ENCODE measurements at regions not wholly inside any gene's neighbourhood (a gene's known extent, or its start where the extent isn't known, plus 50 kb on each side); places are given as distances from the start of the nearest gene placed in this dataset.

- 1 to 31% methylated on average over 1 of the region's 1 CpG for WGBS, 2 donors
These were observed 381.6 kb downstream of the DUSP6 start for GRCh38 chr12:88970740-88971139.

GRCh38 chr12:88969127-88969526 lies 383.2 kb downstream of the DUSP6 start:
- Histone ChIP-seq H3K9me3 (ENCODE audit: control insufficient read depth in 2 of 2, insufficient read depth in 1 of 2, low read depth in 1 of 2, low read length in 1 of 2) (no peaks in the 10 kb centered on the region), H3K27me3 (ENCODE audit: control insufficient read depth in 1 of 2, insufficient read depth in 2 of 2, low read length in 2 of 2) (no peaks in the 10 kb centered on the region), H3K4me3 (ENCODE audit: low read depth in 1 of 2, low read length in 2 of 2) (no peak overlapping the region), H3K4me1 (ENCODE audit: control insufficient read depth in 2 of 2, insufficient read depth in 2 of 2, low read length in 1 of 2) (no peaks in the 10 kb centered on the region), H3K27ac (ENCODE audit: low read depth in 2 of 2, low read length in 1 of 2) (no peak overlapping the region), H3K36me3 (ENCODE audit: control insufficient read depth in 2 of 2, insufficient read depth in 2 of 2, low read length in 1 of 2) (no peaks in the 10 kb centered on the region)
- WGBS, 2 donors: 96 to 97% methylated on average over 5 of the region's 5 CpGs

More at GRCh38 chr12:88970740-88971139, 381.6 kb downstream of the DUSP6 start:
- no peaks in the 10 kb centered on the region for H3K9me3 ChIP-seq (ENCODE audit: control insufficient read depth in 2 of 2, insufficient read depth in 1 of 2, low read depth in 1 of 2, low read length in 1 of 2)
- H3K27ac ChIP-seq (ENCODE audit: low read depth in 2 of 2, low read length in 1 of 2): no peak overlapping the region
- no peaks in the 10 kb centered on the region for H3K36me3 ChIP-seq (ENCODE audit: control insufficient read depth in 2 of 2, insufficient read depth in 2 of 2, low read length in 1 of 2)
- H3K27me3 ChIP-seq (ENCODE audit: control insufficient read depth in 1 of 2, insufficient read depth in 2 of 2, low read length in 2 of 2): no peaks in the 10 kb centered on the region
- no peak overlapping the region for H3K4me3 ChIP-seq (ENCODE audit: low read depth in 1 of 2, low read length in 2 of 2)
- H3K4me1 ChIP-seq (ENCODE audit: control insufficient read depth in 2 of 2, insufficient read depth in 2 of 2, low read length in 1 of 2): no peaks in the 10 kb centered on the region

- Histone ChIP-seq H3K36me3 (ENCODE audit: control insufficient read depth in 2 of 2, insufficient read depth in 2 of 2, low read length in 1 of 2) (no peaks in the 10 kb centered on the region), H3K4me3 (ENCODE audit: low read depth in 1 of 2, low read length in 2 of 2) (no peak overlapping the region), H3K4me1 (ENCODE audit: control insufficient read depth in 2 of 2, insufficient read depth in 2 of 2, low read length in 1 of 2) (no peaks in the 10 kb centered on the region), H3K27ac (ENCODE audit: low read depth in 2 of 2, low read length in 1 of 2) (no peak overlapping the region), H3K27me3 (ENCODE audit: control insufficient read depth in 1 of 2, insufficient read depth in 2 of 2, low read length in 2 of 2) (no peaks in the 10 kb centered on the region), H3K9me3 (ENCODE audit: control insufficient read depth in 2 of 2, insufficient read depth in 1 of 2, low read depth in 1 of 2, low read length in 1 of 2) (no peaks in the 10 kb centered on the region)
- 85 to 88% methylated on average over 2 of the region's 2 CpGs for WGBS, 2 donors
These were observed 380.1 kb upstream of the KITLG start for GRCh38 chr12:88960213-88960878.

- no peak overlapping the region for H3K4me3 ChIP-seq (ENCODE audit: low read depth in 1 of 2, low read length in 2 of 2)
- H3K27ac ChIP-seq (ENCODE audit: low read depth in 2 of 2, low read length in 1 of 2): no peak overlapping the region
- no peaks in the 10 kb centered on the region for H3K4me1 ChIP-seq (ENCODE audit: control insufficient read depth in 2 of 2, insufficient read depth in 2 of 2, low read length in 1 of 2)
- H3K9me3 ChIP-seq (ENCODE audit: control insufficient read depth in 2 of 2, insufficient read depth in 1 of 2, low read depth in 1 of 2, low read length in 1 of 2): no peaks in the 10 kb centered on the region
- no peaks in the 10 kb centered on the region for H3K36me3 ChIP-seq (ENCODE audit: control insufficient read depth in 2 of 2, insufficient read depth in 2 of 2, low read length in 1 of 2)
- H3K27me3 ChIP-seq (ENCODE audit: control insufficient read depth in 1 of 2, insufficient read depth in 2 of 2, low read length in 2 of 2): no peaks in the 10 kb centered on the region
These were observed 378.7 kb upstream of the KITLG start for GRCh38 chr12:88958946-88959345.

GRCh38 chr12:88958153-88958552 lies 377.9 kb upstream of the KITLG start:
- H3K9me3 ChIP-seq (ENCODE audit: control insufficient read depth in 2 of 2, insufficient read depth in 1 of 2, low read depth in 1 of 2, low read length in 1 of 2): no peaks in the 10 kb centered on the region

GRCh38 chr12:88957358-88957757 lies 377.1 kb upstream of the KITLG start:
- no peaks in the 10 kb centered on the region for H3K4me1 ChIP-seq (ENCODE audit: control insufficient read depth in 2 of 2, insufficient read depth in 2 of 2, low read length in 1 of 2)
- H3K4me3 ChIP-seq (ENCODE audit: low read depth in 1 of 2, low read length in 2 of 2): no peak overlapping the region
- H3K27me3 ChIP-seq (ENCODE audit: control insufficient read depth in 1 of 2, insufficient read depth in 2 of 2, low read length in 2 of 2): no peaks in the 10 kb centered on the region
- H3K36me3 ChIP-seq (ENCODE audit: control insufficient read depth in 2 of 2, insufficient read depth in 2 of 2, low read length in 1 of 2): no peaks in the 10 kb centered on the region
- H3K27ac ChIP-seq (ENCODE audit: low read depth in 2 of 2, low read length in 1 of 2): no peak overlapping the region
- no peaks in the 10 kb centered on the region for H3K9me3 ChIP-seq (ENCODE audit: control insufficient read depth in 2 of 2, insufficient read depth in 1 of 2, low read depth in 1 of 2, low read length in 1 of 2)
- 89 to 90% methylated on average over 3 of the region's 3 CpGs for WGBS, 2 donors

More at GRCh38 chr12:88958153-88958552, 377.9 kb upstream of the KITLG start:
- H3K36me3 ChIP-seq (ENCODE audit: control insufficient read depth in 2 of 2, insufficient read depth in 2 of 2, low read length in 1 of 2): no peaks in the 10 kb centered on the region
- no peak overlapping the region for H3K4me3 ChIP-seq (ENCODE audit: low read depth in 1 of 2, low read length in 2 of 2)
- H3K27me3 ChIP-seq (ENCODE audit: control insufficient read depth in 1 of 2, insufficient read depth in 2 of 2, low read length in 2 of 2): no peaks in the 10 kb centered on the region
- no peaks in the 10 kb centered on the region for H3K4me1 ChIP-seq (ENCODE audit: control insufficient read depth in 2 of 2, insufficient read depth in 2 of 2, low read length in 1 of 2)
- H3K27ac ChIP-seq (ENCODE audit: low read depth in 2 of 2, low read length in 1 of 2): no peak overlapping the region

- H3K27me3 ChIP-seq (ENCODE audit: control insufficient read depth in 1 of 2, insufficient read depth in 2 of 2, low read length in 2 of 2): peaks cover 0 to 3% of the 10 kb centered on the region in 2 donors
- 62 to 66% methylated on average over 5 of the region's 5 CpGs for WGBS, 2 donors
- H3K4me1 ChIP-seq (ENCODE audit: control insufficient read depth in 2 of 2, insufficient read depth in 2 of 2, low read length in 1 of 2): no peaks in the 10 kb centered on the region
- H3K4me3 ChIP-seq (ENCODE audit: low read depth in 1 of 2, low read length in 2 of 2): no peak overlapping the region
- no peaks in the 10 kb centered on the region for H3K9me3 ChIP-seq (ENCODE audit: control insufficient read depth in 2 of 2, insufficient read depth in 1 of 2, low read depth in 1 of 2, low read length in 1 of 2)
- no peak overlapping the region for H3K27ac ChIP-seq (ENCODE audit: low read depth in 2 of 2, low read length in 1 of 2)
- H3K36me3 ChIP-seq (ENCODE audit: control insufficient read depth in 2 of 2, insufficient read depth in 2 of 2, low read length in 1 of 2): no peaks in the 10 kb centered on the region
These were observed 375.3 kb upstream of the KITLG start for GRCh38 chr12:88955531-88955930.

GRCh38 chr12:88953029-88953586 lies 372.8 kb upstream of the KITLG start:
- H3K4me1 ChIP-seq (ENCODE audit: control insufficient read depth in 2 of 2, insufficient read depth in 2 of 2, low read length in 1 of 2): no peaks in the 10 kb centered on the region
- H3K4me3 ChIP-seq (ENCODE audit: low read depth in 1 of 2, low read length in 2 of 2): no peak overlapping the region
- no peak overlapping the region for H3K27ac ChIP-seq (ENCODE audit: low read depth in 2 of 2, low read length in 1 of 2)
- peaks cover 0 to 3% of the 10 kb centered on the region in 2 donors for H3K27me3 ChIP-seq (ENCODE audit: control insufficient read depth in 1 of 2, insufficient read depth in 2 of 2, low read length in 2 of 2)
- no peaks in the 10 kb centered on the region for H3K9me3 ChIP-seq (ENCODE audit: control insufficient read depth in 2 of 2, insufficient read depth in 1 of 2, low read depth in 1 of 2, low read length in 1 of 2)
- 86 to 91% methylated on average over 9 of the region's 9 CpGs for WGBS, 2 donors
- no peaks in the 10 kb centered on the region for H3K36me3 ChIP-seq (ENCODE audit: control insufficient read depth in 2 of 2, insufficient read depth in 2 of 2, low read length in 1 of 2)

GRCh38 chr12:88952562-88952942 lies 372.3 kb upstream of the KITLG start:
- Histone ChIP-seq H3K4me1 (ENCODE audit: control insufficient read depth in 2 of 2, insufficient read depth in 2 of 2, low read length in 1 of 2) (no peaks in the 10 kb centered on the region), H3K27ac (ENCODE audit: low read depth in 2 of 2, low read length in 1 of 2) (no peak overlapping the region), H3K36me3 (ENCODE audit: control insufficient read depth in 2 of 2, insufficient read depth in 2 of 2, low read length in 1 of 2) (no peaks in the 10 kb centered on the region), H3K27me3 (ENCODE audit: control insufficient read depth in 1 of 2, insufficient read depth in 2 of 2, low read length in 2 of 2) (peaks cover 0 to 3% of the 10 kb centered on the region in 2 donors), H3K4me3 (ENCODE audit: low read depth in 1 of 2, low read length in 2 of 2) (no peak overlapping the region), H3K9me3 (ENCODE audit: control insufficient read depth in 2 of 2, insufficient read depth in 1 of 2, low read depth in 1 of 2, low read length in 1 of 2) (no peaks in the 10 kb centered on the region)
- 93% methylated on average over 1 of the region's 1 CpG for whole genome bisulfite sequencing, 2 donors

- H3K4me1 ChIP-seq (ENCODE audit: control insufficient read depth in 2 of 2, insufficient read depth in 2 of 2, low read length in 1 of 2): no peaks in the 10 kb centered on the region
- H3K9me3 ChIP-seq (ENCODE audit: control insufficient read depth in 2 of 2, insufficient read depth in 1 of 2, low read depth in 1 of 2, low read length in 1 of 2): no peaks in the 10 kb centered on the region
- H3K4me3 ChIP-seq (ENCODE audit: low read depth in 1 of 2, low read length in 2 of 2): no peak overlapping the region
- 59% methylated on average over 2 of the region's 2 CpGs for WGBS, 2 donors
- no peaks in the 10 kb centered on the region for H3K36me3 ChIP-seq (ENCODE audit: control insufficient read depth in 2 of 2, insufficient read depth in 2 of 2, low read length in 1 of 2)
- H3K27ac ChIP-seq (ENCODE audit: low read depth in 2 of 2, low read length in 1 of 2): no peak overlapping the region
- peaks cover 0 to 3% of the 10 kb centered on the region in 2 donors for H3K27me3 ChIP-seq (ENCODE audit: control insufficient read depth in 1 of 2, insufficient read depth in 2 of 2, low read length in 2 of 2)
These were observed 371.7 kb upstream of the KITLG start for GRCh38 chr12:88951860-88952561.
